OCI-M2 (cell line): ENCODE measurements at regions not wholly inside any gene's neighbourhood (a gene's known extent, or its start where the extent isn't known, plus 50 kb on each side); places are given as distances from the start of the nearest gene placed in this dataset.

Experiments
- DNase-seq: peaks from one replicate; lab custom pipeline; 2025; ENCODE audit not compliant: unreplicated experiment; lab: John Stamatoyannopoulos, UW

GRCh38 chr3:59698091-59698490 lies 648.3 kb upstream of the CFAP20DC start:
- no peak for DNase-seq

- DNase-seq: no peak
Observed at GRCh38 chr3:59696783-59697182, 647.0 kb upstream of the CFAP20DC start.

DNA sequence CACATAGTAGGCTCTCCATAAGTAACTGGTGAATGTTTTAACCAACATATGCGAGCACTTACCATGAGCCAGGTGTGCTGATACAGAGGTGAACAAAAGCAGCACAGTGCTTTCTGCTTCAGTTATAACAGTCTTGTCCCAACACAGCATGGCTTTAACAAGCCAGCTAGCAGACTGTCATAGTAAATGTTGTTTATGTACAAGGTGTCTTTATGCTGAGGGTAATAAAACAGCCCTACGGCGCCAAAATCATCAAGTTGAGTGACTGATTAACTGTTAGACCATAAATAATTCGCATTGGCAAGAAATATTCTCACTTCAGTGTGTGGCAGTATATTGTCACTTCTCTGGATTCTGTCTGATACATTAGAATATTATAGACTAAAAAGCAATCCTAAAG lies 646.0 kb upstream of the CFAP20DC start:
- no peak for DNase-seq

DNA sequence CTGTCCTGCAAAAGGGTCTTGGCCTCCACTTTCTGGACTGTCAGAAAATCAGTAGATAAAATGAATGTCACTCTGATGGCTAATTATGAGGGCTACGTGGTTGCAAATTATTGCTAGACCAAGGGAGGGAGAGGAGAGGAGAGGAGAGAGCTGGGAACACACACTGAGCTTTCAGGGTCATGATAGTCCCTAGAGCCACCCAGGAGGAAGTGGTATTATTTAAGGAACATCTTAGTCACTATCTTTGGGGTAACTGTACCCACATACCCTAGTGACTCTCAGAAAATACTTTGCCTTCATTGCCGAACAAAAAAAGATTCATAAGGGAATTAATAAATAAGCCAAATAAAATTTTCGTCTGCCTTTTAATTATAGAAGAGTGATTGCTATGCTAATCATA lies 642.3 kb upstream of the CFAP20DC start:
- DNase-seq: no peak

- no peak for DNase-seq
Observed at GRCh38 chr3:59690886-59691285, 641.1 kb upstream of the CFAP20DC start.

- no peak for DNase-seq
Observed at GRCh38 chr3:59688636-59689035, 638.8 kb upstream of the CFAP20DC start.

DNA sequence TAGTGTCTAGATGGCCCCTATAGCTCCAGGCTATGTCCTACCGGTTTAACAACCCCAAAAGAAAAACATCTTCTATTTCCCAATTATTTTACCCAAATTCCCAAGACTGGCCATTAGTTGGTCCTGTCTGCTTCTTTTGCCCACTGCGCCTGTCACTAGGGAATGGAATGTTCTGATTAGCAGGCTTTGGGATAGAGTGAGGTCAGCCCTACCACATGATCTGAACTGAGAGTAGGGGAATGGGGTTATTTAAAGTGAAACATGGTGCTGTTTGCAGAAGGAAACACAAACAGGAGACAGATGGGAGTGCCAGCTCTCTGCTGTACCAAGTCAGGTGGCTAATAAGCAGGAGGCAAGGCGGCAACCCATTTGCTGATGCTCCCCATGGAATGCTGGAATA lies 635.6 kb upstream of the CFAP20DC start:
- DNase-seq: no peak

- DNase-seq: no peak
Observed at GRCh38 chr3:59684766-59685165, 634.9 kb upstream of the CFAP20DC start.

- no peak for DNase-seq
Observed at GRCh38 chr3:59680919-59681318, 631.1 kb upstream of the CFAP20DC start.

GRCh38 chr3:59677747-59678702 lies 628.2 kb upstream of the CFAP20DC start:
- DNase-seq: no peak

- no peak for DNase-seq
Observed at GRCh38 chr3:59675495-59675894, 625.7 kb upstream of the CFAP20DC start.

DNA sequence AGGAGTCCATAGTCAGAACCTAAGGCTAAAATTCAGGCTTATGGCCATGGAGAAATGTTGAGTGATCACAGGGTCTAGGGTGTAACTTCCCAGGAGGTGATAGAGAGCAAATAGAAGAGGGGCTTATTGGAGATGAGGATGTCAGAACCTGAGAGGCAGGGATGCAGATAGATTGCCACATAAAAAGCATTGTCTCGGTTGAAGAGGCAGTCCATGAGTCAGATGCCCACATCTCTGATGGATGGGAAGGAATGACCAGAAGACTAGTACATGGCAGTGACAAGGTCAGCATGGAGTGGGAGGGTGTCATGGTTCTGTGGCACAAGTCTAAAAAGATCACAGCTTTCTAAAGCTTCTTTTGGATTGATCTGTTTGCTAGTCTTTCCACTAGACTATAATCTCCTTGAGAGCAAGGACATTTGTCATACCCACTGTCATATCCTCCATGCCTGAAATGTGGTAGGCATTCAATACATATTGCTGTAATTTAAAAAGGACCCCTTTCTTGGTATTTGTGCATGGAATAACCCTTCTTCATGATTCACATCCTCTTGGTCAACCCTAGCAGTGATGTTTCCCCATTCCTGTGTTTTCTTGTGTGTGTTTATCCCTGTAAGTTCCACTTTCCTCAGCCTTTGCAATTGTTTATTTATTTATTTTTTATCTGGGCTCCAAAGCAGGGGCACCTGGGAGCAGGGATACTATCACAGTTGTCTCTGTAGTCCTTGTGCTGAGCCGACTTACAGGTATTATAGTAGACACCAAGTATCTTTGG lies 613.4 kb upstream of the CFAP20DC start:
- no peak for DNase-seq

DNA sequence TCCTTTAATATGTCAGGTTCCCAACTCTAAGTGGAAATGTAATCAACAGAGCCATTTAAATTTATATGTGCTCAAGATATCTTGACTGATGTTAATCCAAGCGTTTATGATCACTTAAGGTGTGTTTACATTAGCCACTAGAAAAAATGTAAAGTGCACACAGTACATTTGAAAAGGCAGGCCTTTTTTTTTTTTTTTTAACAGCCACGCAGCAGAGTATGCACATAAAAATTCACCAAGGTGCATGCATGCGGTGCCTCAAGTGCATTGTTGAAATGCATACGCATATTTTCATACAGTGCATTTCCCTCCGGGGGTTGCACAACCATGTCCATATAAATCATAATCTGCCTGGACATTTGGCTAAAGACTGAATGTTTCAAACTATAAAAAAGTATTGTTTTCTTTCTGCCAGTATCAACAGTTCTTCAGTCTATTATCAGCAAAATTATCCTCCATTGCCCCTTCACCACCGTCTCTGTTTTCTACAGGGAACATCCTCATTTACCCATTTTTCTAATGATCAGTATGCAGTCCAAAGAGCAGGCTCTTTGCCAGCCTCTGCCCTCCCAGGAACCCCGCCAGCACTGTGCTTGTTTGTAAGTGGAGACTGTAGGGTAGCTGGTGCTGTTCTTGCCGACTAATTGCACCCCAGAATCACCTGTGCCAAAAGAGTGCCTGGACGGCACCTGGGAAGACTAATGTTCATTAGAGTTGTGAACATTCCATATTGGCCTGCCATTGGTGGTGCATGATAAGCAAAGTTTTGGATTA lies 611.2 kb upstream of the CFAP20DC start:
- no peak for DNase-seq

DNA sequence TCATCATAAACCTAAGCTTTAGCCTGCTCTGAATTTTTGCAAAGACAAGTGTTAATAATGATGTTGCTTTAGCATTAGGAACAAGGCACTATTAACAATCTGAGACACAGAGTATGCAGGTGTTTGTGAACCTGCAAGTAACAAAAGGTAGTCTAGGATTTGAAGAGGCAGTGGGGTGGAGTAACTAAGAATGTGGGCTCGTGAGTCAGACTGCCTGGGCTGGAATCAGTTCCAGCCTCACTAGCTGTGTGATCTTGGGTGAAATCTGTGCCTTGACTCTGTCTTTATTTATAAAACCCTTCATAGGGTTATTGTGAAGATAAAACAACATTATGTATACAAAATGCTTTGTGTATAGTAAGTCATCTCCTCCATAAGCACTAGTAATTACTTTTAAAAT lies 610.6 kb upstream of the CFAP20DC start:
- no peak for DNase-seq

GRCh38 chr3:59659755-59660154 lies 609.9 kb upstream of the CFAP20DC start:
- DNase-seq: no peak

DNA sequence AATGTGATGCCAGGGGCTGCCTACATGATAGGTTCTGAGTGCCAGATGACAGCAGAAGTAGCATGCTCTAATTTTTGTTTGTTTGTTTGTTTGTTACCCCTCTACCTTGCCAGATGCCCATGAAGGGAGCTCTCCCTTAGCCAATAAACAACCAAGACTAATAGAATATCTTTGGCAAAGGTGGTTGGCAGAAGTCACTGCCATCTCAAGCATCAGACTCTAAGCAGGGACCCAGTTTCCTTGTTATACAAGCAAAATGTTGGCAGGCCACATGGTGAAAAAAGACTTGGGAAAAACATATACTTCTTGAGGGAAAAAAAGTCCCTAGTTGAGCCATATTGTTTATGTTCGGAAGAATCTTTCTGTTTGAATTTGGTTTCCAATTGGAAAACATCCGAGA lies 609.0 kb upstream of the CFAP20DC start:
- DNase-seq: no peak

DNA sequence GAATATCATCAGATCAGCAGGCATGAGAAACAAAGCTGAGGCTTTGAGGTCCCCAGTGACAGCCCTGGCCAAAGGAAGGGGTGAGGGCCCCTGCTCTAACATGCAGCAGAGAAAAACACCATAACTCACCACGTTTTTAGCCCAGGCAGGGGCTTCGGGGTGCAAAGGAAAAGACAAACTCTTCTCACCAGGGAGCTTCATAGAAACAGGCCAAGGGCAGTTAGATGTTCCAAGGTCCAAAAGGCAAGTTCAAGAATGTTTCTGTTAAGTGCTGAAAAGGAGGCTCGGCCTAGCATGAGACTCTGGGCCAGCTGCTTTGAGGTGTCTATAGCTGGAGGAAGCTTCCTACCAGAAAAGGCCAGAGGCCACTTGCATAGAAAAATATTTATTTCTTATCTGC lies 608.4 kb upstream of the CFAP20DC start:
- no peak for DNase-seq

- no peak for DNase-seq
Observed at GRCh38 chr3:59655418-59656015, 605.7 kb upstream of the CFAP20DC start.

DNA sequence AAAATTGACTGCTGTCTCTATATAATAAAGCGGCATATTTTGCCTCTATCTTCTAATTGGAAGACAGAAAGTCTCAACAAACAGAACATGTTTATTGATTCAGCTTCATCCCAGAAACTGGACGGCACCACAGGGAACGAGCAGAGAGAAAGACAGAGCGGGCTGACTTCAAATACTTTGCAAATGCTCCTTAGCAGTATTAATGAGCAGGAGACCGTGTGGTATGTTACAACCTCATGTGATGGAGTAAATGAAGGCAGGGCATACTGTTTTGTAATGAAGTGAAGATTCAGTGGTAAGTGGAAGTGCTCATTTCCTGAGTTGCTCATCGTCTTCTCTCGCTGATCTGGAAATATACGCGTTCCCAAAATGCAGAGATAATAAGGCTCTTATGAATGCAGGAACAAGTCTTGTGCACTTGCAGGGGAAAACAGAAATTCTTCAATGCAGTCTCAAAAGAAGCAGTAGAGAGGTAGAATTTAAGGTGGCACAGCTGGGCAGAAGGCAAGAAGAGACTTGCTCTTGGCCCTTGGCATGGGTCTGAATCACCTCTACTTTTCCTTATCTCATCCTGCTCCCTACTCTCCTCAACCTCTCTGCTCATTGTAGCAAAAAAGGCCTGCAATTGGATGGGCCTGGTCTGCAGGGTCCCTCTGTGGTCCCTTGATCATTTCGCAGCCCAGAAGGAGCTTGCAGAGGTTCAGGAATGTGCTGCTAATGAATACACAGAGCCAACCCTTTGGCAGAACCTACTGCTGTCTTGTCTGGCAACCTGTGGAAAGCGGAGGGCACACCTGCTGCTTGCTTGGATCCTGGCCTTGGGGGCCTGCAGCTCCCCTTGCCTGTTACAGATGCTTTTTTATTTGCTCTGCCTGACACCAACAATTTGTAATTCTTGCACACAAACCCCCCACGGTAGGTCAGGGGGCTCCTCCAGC lies 604.9 kb upstream of the CFAP20DC start:
- DNase-seq: no peak

- DNase-seq: no peak
Observed at GRCh38 chr3:59654123-59654479, 604.3 kb upstream of the CFAP20DC start.
